Breast epithelium (tissue), 3 donors: ENCODE measurements at regions not wholly inside any gene's neighbourhood (a gene's known extent, or its start where the extent isn't known, plus 50 kb on each side); places are given as distances from the start of the nearest gene placed in this dataset.

ENCODE experiments used
- CTCF ChIP-seq, 3 donors: fragments of 450-650 bp; IDR thresholded peaks; one replicate each; pipeline ENCODE4 v1.5.1; 2016 to 2017; ENCODE audit warnings: antibody characterized with exemption in 3 of 3, mild to moderate bottlenecking in 3 of 3, moderate library complexity in 3 of 3
- POLR2A ChIP-seq: fragments of 450-650 bp; IDR thresholded peaks from one replicate; pipeline ENCODE4 v1.6.1; 2016; ENCODE audit warnings: antibody characterized with exemption, mild to moderate bottlenecking, moderate library complexity
- POLR2AphosphoS5 ChIP-seq, 3 donors: sonication (generic); formaldehyde crosslinking; IDR thresholded peaks; one replicate each; pipeline ENCODE4 v1.6.1; 2017; ENCODE audit warnings: antibody characterized with exemption in 3 of 3

DNA sequence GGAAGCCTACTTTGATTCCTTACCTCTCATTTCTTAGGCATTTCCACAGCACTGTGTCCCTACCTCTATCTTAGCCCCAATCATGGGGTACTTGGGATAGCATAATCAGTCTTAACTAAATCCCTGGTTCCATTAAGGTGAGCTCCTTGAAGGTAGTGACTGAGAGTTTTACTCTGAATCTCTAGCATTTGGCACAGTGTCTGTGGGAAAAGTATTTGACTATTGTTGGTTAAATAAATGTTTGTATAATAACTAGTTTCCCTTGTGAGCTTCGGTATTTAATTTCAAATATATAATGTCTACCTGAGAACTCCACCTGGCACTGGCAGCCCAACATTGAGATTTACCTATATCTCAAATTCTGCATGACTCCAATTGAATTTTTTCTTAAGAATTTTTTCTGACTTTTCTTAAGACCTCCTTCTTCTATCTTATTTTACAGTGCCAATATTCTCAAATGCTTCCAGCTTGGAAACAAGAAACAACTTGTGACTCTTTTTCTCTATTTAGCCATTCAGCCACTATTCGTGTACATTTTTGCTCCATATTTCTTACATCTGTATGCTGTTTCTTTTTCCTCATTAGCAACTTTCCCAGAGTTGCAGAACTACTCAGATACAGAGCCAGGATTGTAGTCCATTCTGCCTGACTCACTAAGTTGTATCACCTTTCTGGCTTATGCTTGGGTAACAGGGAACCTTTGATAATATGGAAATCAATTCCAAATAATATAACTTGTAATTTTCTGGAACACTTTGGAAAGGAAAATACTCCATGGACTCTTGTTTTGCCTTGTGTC is 214.0 kb upstream of the NT5C1B start:
- TF ChIP-seq CTCF (IDR thresholded peaks at IDR 0.05) (no peak), POLR2AphosphoS5 (IDR thresholded peaks at IDR 0.05) (no peak), POLR2A (no peak)
